PC-9 (cell line): ENCODE measurements at regions not wholly inside any gene's neighbourhood (a gene's known extent, or its start where the extent isn't known, plus 50 kb on each side); places are given as distances from the start of the nearest gene placed in this dataset.

Source experiments
- BruUV-seq: library from RNA; stranded (reverse); fragments of 400-500 nt; replicated peaks from 2 replicates; lab custom pipeline; 2021; lab: Mats Ljungman, UMichigan
- CTCF ChIA-PET: fragments of 300-600 bp; sonication (Branson Sonifier 250); formaldehyde crosslinking; loops from one replicate; lab custom pipeline; 2022; ENCODE audit warnings: antibody characterized with exemption; lab: Charles Lee
- POLR2A ChIA-PET: fragments of 300-600 bp; sonication (Branson Sonifier 250); formaldehyde crosslinking; loops from one replicate; lab custom pipeline; 2022; ENCODE audit warnings: antibody characterized with exemption; ENCODE audit not compliant: unreplicated experiment; lab: Charles Lee
- DNase-seq, 2 experiments: peaks; one replicate each; pipeline versions ENCODE4 v3.0.0 to v3.0.0-alpha.2; 2015 to 2022; ENCODE audit warnings: mixed read lengths in 1 of 2
- H2AFZ ChIP-seq: fragments of 200-600 bp; sonication (generic); 2 replicates; pipeline ENCODE4 v1.8.1; 2017; ENCODE audit warnings: antibody characterized with exemption
- H3F3A ChIP-seq: fragments of 200-600 bp; sonication (generic); 2 replicates; pipeline ENCODE4 v1.8.1; 2017; ENCODE audit warnings: antibody characterized with exemption, mild to moderate bottlenecking, low read depth; ENCODE audit not compliant: insufficient read depth
- H3K27ac ChIP-seq: fragments of 200-600 bp; sonication (generic); 2 replicates; pipeline ENCODE4 v1.6.1; 2016; ENCODE audit warnings: mixed run types
- H3K27me3 ChIP-seq: fragments of 200-600 bp; sonication (generic); 2 replicates; pipeline ENCODE4 v1.6.1; 2016; ENCODE audit warnings: low read depth, mixed run types; ENCODE audit not compliant: insufficient read depth
- H3K36me3 ChIP-seq: fragments of 200-600 bp; sonication (generic); 2 replicates; pipeline ENCODE4 v1.6.1; 2016; ENCODE audit warnings: low read depth, mixed run types
- H3K4me1 ChIP-seq: fragments of 200-600 bp; sonication (generic); replicated peaks from 2 replicates; pipeline ENCODE4 v1.6.1; 2016; ENCODE audit warnings: mixed run types; ENCODE audit not compliant: insufficient read depth
- H3K4me2 ChIP-seq: fragments of 200-600 bp; sonication (generic); 2 replicates; pipeline ENCODE4 v1.6.1; 2017; ENCODE audit warnings: mixed run types
- H3K4me3 ChIP-seq: fragments of 200-600 bp; sonication (generic); 2 replicates; pipeline ENCODE4 v1.6.1; 2016; ENCODE audit warnings: mixed run types
- H3K79me2 ChIP-seq: fragments of 200-600 bp; sonication (generic); 2 replicates; pipeline ENCODE4 v1.6.1; 2017; ENCODE audit warnings: low read depth, mixed run types
- H3K9me2 ChIP-seq: fragments of 200-600 bp; sonication (generic); 2 replicates; pipeline ENCODE4 v1.8.1; 2017; ENCODE audit warnings: mild to moderate bottlenecking; ENCODE audit not compliant: insufficient read depth
- H3K9me3 ChIP-seq: fragments of 200-600 bp; sonication (generic); 2 replicates; pipeline ENCODE4 v1.8.1; 2016; ENCODE audit warnings: low read depth; ENCODE audit not compliant: insufficient read depth
- H4K20me1 ChIP-seq: fragments of 200-600 bp; sonication (generic); 2 replicates; pipeline ENCODE4 v1.8.1; 2017; ENCODE audit not compliant: insufficient read depth
- CTCF ChIP-seq: fragments of 200-600 bp; sonication (generic); conservative IDR thresholded peaks from 2 replicates; pipeline ENCODE4 v1.6.1; 2017; ENCODE audit warnings: mixed run types, antibody characterized with exemption, mild to moderate bottlenecking, moderate library complexity
- EZH2 ChIP-seq: fragments of 200-600 bp; sonication (generic); IDR thresholded peaks from 2 replicates; pipeline ENCODE4 v1.8.0; 2017; ENCODE audit warnings: antibody characterized with exemption, low read depth
- intact Hi-C: fragments of 100-400 bp; cut with micrococcal nuclease; formaldehyde crosslinking; loops from one replicate; pipeline ENCODE4 v1.10.0; 2022; ENCODE audit not compliant: unreplicated experiment

GRCh38 chr4:1479454-1479853 is 73.2 kb upstream of the NKX1-1 start:
- no TSS peak for BruUV-seq
- no peak overlapping the region for H3K27ac ChIP-seq
- H3K9me3 ChIP-seq = no peaks in the 10 kb centered on the region
- no peaks in the 10 kb centered on the region for H4K20me1 ChIP-seq
- ChIA-PET POLR2A (no interaction called here), CTCF (no interaction called here)
- no peak for DNase-seq
- no peaks in the 10 kb centered on the region for H3K4me1 ChIP-seq
- H3K79me2 ChIP-seq = no peaks in the 10 kb centered on the region
- no peak for TF ChIP-seq EZH2
- no peaks in the 10 kb centered on the region for H3F3A ChIP-seq
- intact Hi-C loops = no loop called here
- peaks cover 47% of the 10 kb centered on the region for H3K27me3 ChIP-seq
- no peak overlapping the region for H2AFZ ChIP-seq
- H3K4me2 ChIP-seq = no peak overlapping the region
- no peaks in the 10 kb centered on the region for H3K9me2 ChIP-seq
- H3K4me3 ChIP-seq = no peak overlapping the region
- H3K36me3 ChIP-seq = no peaks in the 10 kb centered on the region

- BruUV-seq = no TSS peak
- intact Hi-C loops = no loop called here
These were observed 72.6 kb upstream of the NKX1-1 start for GRCh38 chr4:1478766-1479355.

GRCh38 chr4:1477045-1477840 is 71.0 kb upstream of the NKX1-1 start:
- no peak overlapping the region for H3K4me2 ChIP-seq
- H3K9me2 ChIP-seq = no peaks in the 10 kb centered on the region
- no peak overlapping the region for H3K27ac ChIP-seq
- POLR2A ChIA-PET = no interaction called here
- H4K20me1 ChIP-seq = no peaks in the 10 kb centered on the region
- no peaks in the 10 kb centered on the region for H3K9me3 ChIP-seq
- BruUV-seq = no TSS peak
- intact Hi-C loops = no loop called here
- no peak for DNase-seq
- CTCF ChIA-PET = no interaction called here
- peaks cover 52% of the 10 kb centered on the region for H3K27me3 ChIP-seq
- no peak overlapping the region for H2AFZ ChIP-seq
- no peaks in the 10 kb centered on the region for H3K36me3 ChIP-seq
- no peaks in the 10 kb centered on the region for H3K79me2 ChIP-seq
- H3K4me1 ChIP-seq = no peaks in the 10 kb centered on the region
- TF ChIP-seq EZH2 (no peak), CTCF (no peak)
- no peaks in the 10 kb centered on the region for H3F3A ChIP-seq
- no peak overlapping the region for H3K4me3 ChIP-seq

More at GRCh38 chr4:1478766-1479355, 72.6 kb upstream of the NKX1-1 start:
- no peak overlapping the region for H2AFZ ChIP-seq
- H3K9me3 ChIP-seq = no peaks in the 10 kb centered on the region
- H3K36me3 ChIP-seq = no peaks in the 10 kb centered on the region
- no peaks in the 10 kb centered on the region for H3K79me2 ChIP-seq
- H3K4me2 ChIP-seq = no peak overlapping the region
- no peak overlapping the region for H3K27ac ChIP-seq
- no peak for DNase-seq
- no peak overlapping the region for H3K4me3 ChIP-seq
- CTCF ChIA-PET = no interaction called here
- no peaks in the 10 kb centered on the region for H3F3A ChIP-seq
- H4K20me1 ChIP-seq = no peaks in the 10 kb centered on the region
- no peaks in the 10 kb centered on the region for H3K9me2 ChIP-seq
- peaks cover 53% of the 10 kb centered on the region for H3K27me3 ChIP-seq
- TF ChIP-seq EZH2 = no peak
- TF ChIP-seq CTCF = no peak
- H3K4me1 ChIP-seq = no peaks in the 10 kb centered on the region
- POLR2A ChIA-PET = no interaction called here
